Esophagus muscularis mucosa (tissue), 4 donors: ENCODE measurements at regions not wholly inside any gene's neighbourhood (a gene's known extent, or its start where the extent isn't known, plus 50 kb on each side); places are given as distances from the start of the nearest gene placed in this dataset.

Experiments
- DNase-seq: peaks from one replicate; pipeline ENCODE4 v3.0.0-alpha.2; 2017; ENCODE audit errors: extremely low spot score
- H3K27ac ChIP-seq, 4 donors: fragments of 200-600 bp; sonication (generic); replicated peaks in 1 of 4; 1 replicate in 3 of 4; 2 replicates in 1 of 4; pipeline ENCODE4 v1.5.1; 2016 to 2019; ENCODE audit warnings: mild to moderate bottlenecking in 1 of 4
- H3K27me3 ChIP-seq, 4 donors: fragments of 200-600 bp; sonication (generic); one replicate each; pipeline versions ENCODE4 v1.5.1 to v1.6.0; 2016 to 2019
- H3K36me3 ChIP-seq, 4 donors: fragments of 200-600 bp; sonication (generic); one replicate each; pipeline ENCODE4 v1.5.1; 2016 to 2019
- H3K4me1 ChIP-seq, 4 donors: fragments of 200-600 bp; sonication (generic); one replicate each; pipeline ENCODE4 v1.5.1; 2016 to 2019
- H3K4me3 ChIP-seq, 4 donors: fragments of 200-600 bp; sonication (generic); 1 replicate in 2 of 4; 2 replicates in 2 of 4; pipeline ENCODE4 v1.5.1; 2016 to 2019; ENCODE audit warnings: mild to moderate bottlenecking in 4 of 4, moderate library complexity in 1 of 4
- H3K9me3 ChIP-seq, 4 donors: fragments of 200-600 bp; sonication (generic); 1 replicate in 3 of 4; 2 replicates in 1 of 4; pipeline ENCODE4 v1.5.1; 2016 to 2019
- CTCF ChIP-seq, 3 experiments: fragments of 200-600 bp in 2 of 3; fragments of 450-650 bp in 1 of 3; sonication (generic) in 2 of 3; IDR thresholded peaks; one replicate each; pipeline ENCODE4 v1.5.1; 2017 to 2019; ENCODE audit warnings: antibody characterized with exemption in 3 of 3, mild to moderate bottlenecking in 2 of 3, moderate library complexity in 1 of 3
- EP300 ChIP-seq: sonication (generic); formaldehyde crosslinking; IDR thresholded peaks from one replicate; pipeline ENCODE4 v1.6.1; 2017; ENCODE audit warnings: antibody characterized with exemption
- POLR2A ChIP-seq: fragments of 450-650 bp; IDR thresholded peaks from one replicate; pipeline ENCODE4 v1.6.1; 2017; ENCODE audit warnings: antibody characterized with exemption, moderate library complexity, mild to moderate bottlenecking, low read depth
- POLR2AphosphoS5 ChIP-seq, 2 donors: sonication (generic); formaldehyde crosslinking; IDR thresholded peaks; one replicate each; pipeline ENCODE4 v1.6.1; 2017; ENCODE audit warnings: antibody characterized with exemption in 2 of 2
- WGBS: methylation state at CpG from one replicate; pipeline ENCODE4 v1.1.5; 2018; 5-methylcytosine and 5-hydroxymethylcytosine counted together
- intact Hi-C: fragments of 100-400 bp; cut with DNase I; formaldehyde crosslinking; loops from one replicate; pipeline ENCODE4 v1.15.1; 2023

GRCh38 chr12:114046236-114046998 is 80.3 kb upstream of the RBM19 start:
- TF ChIP-seq POLR2A (no peak), CTCF (IDR thresholded peaks at IDR 0.05) (no peak), EP300 (no peak), POLR2AphosphoS5 (IDR thresholded peaks at IDR 0.05) (no peak)

GRCh38 chr12:114045349-114045748 is 79.2 kb upstream of the RBM19 start:
- peaks cover 0 to 33% (median 0%) of the 10 kb centered on the region in 4 donors for H3K27me3 ChIP-seq
- H3K9me3 ChIP-seq, result no peaks in the 10 kb centered on the region
- H3K4me3 ChIP-seq, result no peak overlapping the region
- H3K4me1 ChIP-seq, result no peaks in the 10 kb centered on the region
- 42% methylated on average over 7 of the region's 7 CpGs for WGBS
- intact Hi-C loops, result no loop called here
- no peak for DNase-seq
- no peaks in the 10 kb centered on the region for H3K36me3 ChIP-seq
- TF ChIP-seq POLR2A (no peak), CTCF (IDR thresholded peaks at IDR 0.05) (no peak), EP300 (no peak), POLR2AphosphoS5 (IDR thresholded peaks at IDR 0.05) (no peak)
- H3K27ac ChIP-seq, result no peak overlapping the region

More at GRCh38 chr12:114046236-114046998, 80.3 kb upstream of the RBM19 start:
- no peak for DNase-seq
- H3K36me3 ChIP-seq, result no peaks in the 10 kb centered on the region
- peaks cover 0 to 27% (median 0%) of the 10 kb centered on the region in 4 donors for H3K27me3 ChIP-seq
- no peak overlapping the region for H3K27ac ChIP-seq
- H3K4me3 ChIP-seq, result no peak overlapping the region
- 58% methylated on average over 6 of the region's 6 CpGs for WGBS
- H3K9me3 ChIP-seq, result no peaks in the 10 kb centered on the region
- intact Hi-C loops, result no loop called here
- no peaks in the 10 kb centered on the region for H3K4me1 ChIP-seq

- no peaks in the 10 kb centered on the region for H3K36me3 ChIP-seq
- no peak for DNase-seq
- intact Hi-C loops, result no loop called here
- H3K27ac ChIP-seq, result no peak overlapping the region
- peaks cover 0 to 44% (median 4%) of the 10 kb centered on the region in 4 donors for H3K27me3 ChIP-seq
- no peak overlapping the region for H3K4me3 ChIP-seq
- WGBS, result 82% methylated on average over 1 of the region's 1 CpG
- H3K4me1 ChIP-seq, result no peaks in the 10 kb centered on the region
- no peaks in the 10 kb centered on the region for H3K9me3 ChIP-seq
- TF ChIP-seq POLR2A (no peak), CTCF (IDR thresholded peaks at IDR 0.05) (no peak), POLR2AphosphoS5 (IDR thresholded peaks at IDR 0.05) (no peak), EP300 (no peak)
Observed at GRCh38 chr12:114041590-114041989, 75.5 kb upstream of the RBM19 start.

- TF ChIP-seq CTCF (IDR thresholded peaks at IDR 0.05) (no peak), POLR2AphosphoS5 (IDR thresholded peaks at IDR 0.05) (no peak), EP300 (no peak)
- Histone ChIP-seq H3K4me1 (no peaks in the 10 kb centered on the region), H3K9me3 (no peaks in the 10 kb centered on the region), H3K27me3 (peaks cover 0 to 44% (median 4%) of the 10 kb centered on the region in 4 donors), H3K36me3 (no peaks in the 10 kb centered on the region), H3K4me3 (no peak overlapping the region), H3K27ac (no peak overlapping the region)
- intact Hi-C loops, result no loop called here
- 92% methylated on average over 4 of the region's 6 CpGs for WGBS
- no peak for DNase-seq
Observed at GRCh38 chr12:114041136-114041535, 75.0 kb upstream of the RBM19 start.

- Histone ChIP-seq H3K4me1 (no peaks in the 10 kb centered on the region), H3K36me3 (no peaks in the 10 kb centered on the region), H3K27me3 (peaks cover 0 to 40% (median 4%) of the 10 kb centered on the region in 4 donors), H3K9me3 (no peaks in the 10 kb centered on the region), H3K27ac (no peak overlapping the region), H3K4me3 (no peak overlapping the region)
- DNase-seq, result no peak
- WGBS, result 96% methylated on average over 3 of the region's 3 CpGs
- intact Hi-C loops, result no loop called here
- TF ChIP-seq POLR2AphosphoS5 (IDR thresholded peaks at IDR 0.05) (no peak), POLR2A (no peak), CTCF (IDR thresholded peaks at IDR 0.05) (no peak), EP300 (no peak)
Observed at GRCh38 chr12:114038962-114039361, 72.8 kb upstream of the RBM19 start.
